HL-60 (cell line): ENCODE measurements at regions not wholly inside any gene's neighbourhood (a gene's known extent, or its start where the extent isn't known, plus 50 kb on each side); places are given as distances from the start of the nearest gene placed in this dataset.

Experiments
- DNase-seq, 2 experiments: peaks; one replicate each; pipeline ENCODE4 v3.0.0-alpha.2; 2010 to 2020; ENCODE audit warnings: low read depth in 1 of 2, low spot score in 1 of 2
- H3K27ac ChIP-seq: fragments of 250-450 bp; sonication (Bioruptor Pico); replicated peaks from 2 replicates; pipeline ENCODE4 v1.5.1; 2020; ENCODE audit warnings: mild to moderate bottlenecking, moderate library complexity
- H3K27me3 ChIP-seq: fragments of 250-450 bp; sonication (Bioruptor Pico); 2 replicates; pipeline ENCODE4 v1.5.1; 2021; ENCODE audit warnings: mild to moderate bottlenecking, moderate library complexity; ENCODE audit not compliant: insufficient read depth, poor library complexity, severe bottlenecking
- H3K4me3 ChIP-seq: replicated peaks from 2 replicates; pipeline ENCODE4 v1.5.1; 2011; ENCODE audit warnings: mild to moderate bottlenecking, control low read depth, low read length; ENCODE audit not compliant: insufficient read depth
- GABPA ChIP-seq: IDR thresholded peaks from 2 replicates; pipeline ENCODE4 v1.6.1; 2012; ENCODE audit warnings: low read depth
- POLR2AphosphoS5 ChIP-seq: IDR thresholded peaks from 2 replicates; pipeline ENCODE4 v1.6.1; 2012; ENCODE audit warnings: low read depth
- SPI1 ChIP-seq: IDR thresholded peaks from 2 replicates; pipeline ENCODE4 v1.6.1; 2012; ENCODE audit warnings: low read depth, mild to moderate bottlenecking, borderline replicate concordance
- TF ChIP-seq, protein P1 (sequence below): IDR thresholded peaks from 2 replicates; pipeline ENCODE4 v1.6.1; 2012; ENCODE audit warnings: low read depth; ENCODE audit not compliant: insufficient replicate concordance
- TF ChIP-seq, protein P2 (sequence below): IDR thresholded peaks from one replicate; pipeline ENCODE4 v1.5.1; 2011; ENCODE audit warnings: low read length, control low read depth, inconsistent platforms; ENCODE audit not compliant: insufficient read depth

DNA sequence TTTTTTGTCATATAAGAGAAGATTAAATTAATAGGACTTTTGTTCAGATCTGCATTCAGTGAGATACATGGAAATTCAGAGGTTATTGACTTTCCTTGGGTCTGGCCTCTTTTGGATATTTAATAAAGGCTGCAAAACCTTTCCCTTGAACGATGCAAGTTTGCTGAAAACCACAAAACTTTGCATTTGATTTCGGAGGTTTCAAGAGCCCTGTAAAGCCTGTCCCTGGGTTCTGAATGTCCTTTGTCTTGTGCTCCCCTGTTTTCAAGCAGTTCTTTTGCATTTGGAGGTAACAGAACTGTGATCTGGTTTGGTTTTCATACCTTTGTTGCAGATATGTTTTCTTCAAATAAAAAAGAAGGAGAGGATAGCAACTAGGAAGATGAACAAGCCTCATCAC, 188.1 kb upstream of the DMRT1 start:
- TF ChIP-seq GABPA (no peak), POLR2AphosphoS5 (no peak), SPI1 (no peak)
- TF ChIP-seq, protein P1, sequence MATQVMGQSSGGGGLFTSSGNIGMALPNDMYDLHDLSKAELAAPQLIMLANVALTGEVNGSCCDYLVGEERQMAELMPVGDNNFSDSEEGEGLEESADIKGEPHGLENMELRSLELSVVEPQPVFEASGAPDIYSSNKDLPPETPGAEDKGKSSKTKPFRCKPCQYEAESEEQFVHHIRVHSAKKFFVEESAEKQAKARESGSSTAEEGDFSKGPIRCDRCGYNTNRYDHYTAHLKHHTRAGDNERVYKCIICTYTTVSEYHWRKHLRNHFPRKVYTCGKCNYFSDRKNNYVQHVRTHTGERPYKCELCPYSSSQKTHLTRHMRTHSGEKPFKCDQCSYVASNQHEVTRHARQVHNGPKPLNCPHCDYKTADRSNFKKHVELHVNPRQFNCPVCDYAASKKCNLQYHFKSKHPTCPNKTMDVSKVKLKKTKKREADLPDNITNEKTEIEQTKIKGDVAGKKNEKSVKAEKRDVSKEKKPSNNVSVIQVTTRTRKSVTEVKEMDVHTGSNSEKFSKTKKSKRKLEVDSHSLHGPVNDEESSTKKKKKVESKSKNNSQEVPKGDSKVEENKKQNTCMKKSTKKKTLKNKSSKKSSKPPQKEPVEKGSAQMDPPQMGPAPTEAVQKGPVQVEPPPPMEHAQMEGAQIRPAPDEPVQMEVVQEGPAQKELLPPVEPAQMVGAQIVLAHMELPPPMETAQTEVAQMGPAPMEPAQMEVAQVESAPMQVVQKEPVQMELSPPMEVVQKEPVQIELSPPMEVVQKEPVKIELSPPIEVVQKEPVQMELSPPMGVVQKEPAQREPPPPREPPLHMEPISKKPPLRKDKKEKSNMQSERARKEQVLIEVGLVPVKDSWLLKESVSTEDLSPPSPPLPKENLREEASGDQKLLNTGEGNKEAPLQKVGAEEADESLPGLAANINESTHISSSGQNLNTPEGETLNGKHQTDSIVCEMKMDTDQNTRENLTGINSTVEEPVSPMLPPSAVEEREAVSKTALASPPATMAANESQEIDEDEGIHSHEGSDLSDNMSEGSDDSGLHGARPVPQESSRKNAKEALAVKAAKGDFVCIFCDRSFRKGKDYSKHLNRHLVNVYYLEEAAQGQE, result no peak
- TF ChIP-seq, protein P2, sequence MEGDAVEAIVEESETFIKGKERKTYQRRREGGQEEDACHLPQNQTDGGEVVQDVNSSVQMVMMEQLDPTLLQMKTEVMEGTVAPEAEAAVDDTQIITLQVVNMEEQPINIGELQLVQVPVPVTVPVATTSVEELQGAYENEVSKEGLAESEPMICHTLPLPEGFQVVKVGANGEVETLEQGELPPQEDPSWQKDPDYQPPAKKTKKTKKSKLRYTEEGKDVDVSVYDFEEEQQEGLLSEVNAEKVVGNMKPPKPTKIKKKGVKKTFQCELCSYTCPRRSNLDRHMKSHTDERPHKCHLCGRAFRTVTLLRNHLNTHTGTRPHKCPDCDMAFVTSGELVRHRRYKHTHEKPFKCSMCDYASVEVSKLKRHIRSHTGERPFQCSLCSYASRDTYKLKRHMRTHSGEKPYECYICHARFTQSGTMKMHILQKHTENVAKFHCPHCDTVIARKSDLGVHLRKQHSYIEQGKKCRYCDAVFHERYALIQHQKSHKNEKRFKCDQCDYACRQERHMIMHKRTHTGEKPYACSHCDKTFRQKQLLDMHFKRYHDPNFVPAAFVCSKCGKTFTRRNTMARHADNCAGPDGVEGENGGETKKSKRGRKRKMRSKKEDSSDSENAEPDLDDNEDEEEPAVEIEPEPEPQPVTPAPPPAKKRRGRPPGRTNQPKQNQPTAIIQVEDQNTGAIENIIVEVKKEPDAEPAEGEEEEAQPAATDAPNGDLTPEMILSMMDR, result no peak
- no peaks in the 10 kb centered on the region for H3K27me3 ChIP-seq
- H3K27ac ChIP-seq, result no peak overlapping the region
- H3K4me3 ChIP-seq, result no peak overlapping the region
- no peak for DNase-seq

DNA sequence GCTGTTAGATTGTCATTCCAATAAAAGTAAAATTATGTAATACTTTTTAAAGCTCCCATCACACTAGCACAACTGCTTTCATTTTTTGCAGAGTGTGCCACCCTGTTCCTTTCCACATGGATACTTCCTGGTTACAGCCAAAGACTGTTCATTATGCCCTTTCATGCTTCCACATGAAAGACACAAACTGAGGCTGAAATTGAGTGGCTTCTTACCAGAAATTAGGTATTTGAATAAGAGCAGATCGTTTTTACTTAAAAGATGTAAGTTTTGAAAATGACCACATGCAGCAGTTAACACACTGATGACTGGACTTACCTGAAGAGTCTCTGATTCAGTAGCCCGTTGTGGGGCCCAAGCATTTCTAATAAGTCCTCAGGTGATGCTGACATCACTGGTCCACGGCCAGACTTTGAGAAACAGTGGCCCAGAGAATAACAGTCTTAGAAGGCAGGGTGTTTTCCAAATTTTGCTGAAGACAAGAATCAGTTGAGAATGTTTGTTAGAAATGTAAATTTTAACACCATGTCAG, 187.6 kb upstream of the DMRT1 start:
- no peak for DNase-seq
- Histone ChIP-seq H3K4me3 (no peak overlapping the region), H3K27ac (no peak overlapping the region), H3K27me3 (no peaks in the 10 kb centered on the region)
- TF ChIP-seq, protein P1, result no peak
- TF ChIP-seq SPI1 (no peak), POLR2AphosphoS5 (no peak), GABPA (no peak)
- TF ChIP-seq, protein P2, result no peak

DNA sequence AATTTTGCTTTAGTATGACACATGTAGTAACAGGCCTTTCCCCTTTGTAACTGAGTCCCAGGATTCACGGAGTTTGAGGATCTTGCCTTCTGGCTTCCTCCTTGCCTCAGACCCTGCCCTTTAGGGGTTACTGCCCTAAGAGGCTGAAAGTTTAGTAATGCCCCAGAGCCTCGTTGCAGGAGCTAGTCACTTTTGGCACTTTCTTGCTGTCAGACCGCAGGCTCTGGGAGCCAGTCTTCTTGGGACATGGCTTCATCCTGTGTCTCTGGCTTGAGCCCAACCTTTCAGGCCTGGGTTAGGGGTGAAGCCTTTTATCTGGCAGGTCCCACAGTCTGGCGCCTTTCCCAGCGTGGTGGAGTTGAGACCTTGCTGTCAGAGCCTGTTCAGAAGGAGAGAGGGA, 185.6 kb upstream of the DMRT1 start:
- Histone ChIP-seq H3K4me3 (no peak overlapping the region), H3K27me3 (no peaks in the 10 kb centered on the region), H3K27ac (no peak overlapping the region)
- DNase-seq, result no peak
- TF ChIP-seq POLR2AphosphoS5 (no peak), GABPA (no peak), SPI1 (no peak)
- TF ChIP-seq, protein P2, result no peak
- TF ChIP-seq, protein P1, result no peak
